C4-2B (cell line): ENCODE measurements at regions not wholly inside any gene's neighbourhood (a gene's known extent, or its start where the extent isn't known, plus 50 kb on each side); places are given as distances from the start of the nearest gene placed in this dataset.

Experiments
- H3K27ac ChIP-seq: fragments of 450-650 bp; 2 replicates; pipeline ENCODE4 v1.5.1; 2017
- CTCF ChIP-seq: fragments of 450-650 bp; conservative IDR thresholded peaks from 2 replicates; pipeline ENCODE4 v1.5.1; 2017; ENCODE audit warnings: mild to moderate bottlenecking
- ZFX ChIP-seq: fragments of 450-650 bp; IDR thresholded peaks from 2 replicates; pipeline ENCODE4 v1.6.1; 2017

DNA sequence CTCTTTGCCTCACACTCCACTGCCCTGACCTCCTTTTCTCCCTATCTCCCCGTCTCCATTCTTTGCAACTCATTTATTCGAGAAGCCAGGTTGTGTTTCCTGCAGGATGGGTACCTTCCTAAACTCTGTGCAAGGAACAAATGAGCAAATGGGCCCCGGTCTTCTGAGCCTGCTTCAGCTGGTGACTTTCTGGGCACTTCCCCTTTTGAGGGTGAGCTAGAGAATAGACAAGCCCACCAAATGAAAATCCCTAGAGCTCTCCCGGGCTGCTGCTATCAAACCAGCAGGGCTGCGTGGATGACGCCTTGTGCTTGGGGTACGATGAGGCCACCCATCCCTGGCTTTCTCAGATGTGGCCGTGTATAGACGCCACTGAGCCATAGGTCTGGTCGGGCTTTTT is 91.0 kb upstream of the FOXA2 start:
- TF ChIP-seq ZFX, result no peak
- TF ChIP-seq CTCF, result no peak
- no peak overlapping the region for H3K27ac ChIP-seq

DNA sequence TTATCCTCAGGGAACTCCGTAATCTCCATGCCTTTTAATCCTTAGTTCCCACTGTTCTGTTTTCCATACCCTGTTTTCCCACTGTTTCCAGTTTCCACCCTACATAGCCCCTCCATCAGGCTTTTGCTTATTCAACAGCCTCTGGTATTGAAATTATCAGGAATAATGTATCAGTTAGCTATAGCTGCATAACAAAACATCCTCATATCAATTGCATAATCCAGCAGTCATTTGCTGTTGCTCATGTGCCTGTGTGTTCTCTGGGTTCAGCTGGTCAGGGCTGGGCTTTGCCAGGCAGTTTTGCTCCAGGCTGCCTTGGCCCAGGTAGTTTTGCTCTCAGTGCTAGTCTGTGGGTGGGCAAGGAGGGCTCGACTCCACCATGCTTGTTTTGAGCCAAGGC is 94.3 kb upstream of the FOXA2 start:
- no peak overlapping the region for H3K27ac ChIP-seq
- TF ChIP-seq ZFX (no peak), CTCF (no peak)

DNA sequence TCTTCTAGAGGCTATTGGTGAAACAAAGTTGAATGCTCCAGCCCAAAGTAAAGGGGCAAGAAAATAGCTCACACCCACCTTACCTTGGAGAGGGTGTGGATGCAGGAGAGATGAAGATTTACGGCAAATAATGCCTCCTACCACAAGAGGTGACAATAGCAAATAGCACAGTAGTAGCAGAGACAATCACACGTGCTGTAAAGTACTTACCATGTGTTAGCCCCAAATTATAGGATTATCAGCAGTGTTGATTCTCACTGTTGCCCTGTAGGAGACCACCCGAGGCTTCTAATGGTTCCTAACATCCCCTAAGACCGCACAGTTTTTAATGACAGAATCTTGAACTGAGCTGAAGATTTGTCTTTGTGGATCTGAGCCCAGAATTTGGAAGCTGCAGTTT is 94.8 kb upstream of the FOXA2 start:
- H3K27ac ChIP-seq, result no peak overlapping the region
- no peak for TF ChIP-seq CTCF
- no peak for TF ChIP-seq ZFX

DNA sequence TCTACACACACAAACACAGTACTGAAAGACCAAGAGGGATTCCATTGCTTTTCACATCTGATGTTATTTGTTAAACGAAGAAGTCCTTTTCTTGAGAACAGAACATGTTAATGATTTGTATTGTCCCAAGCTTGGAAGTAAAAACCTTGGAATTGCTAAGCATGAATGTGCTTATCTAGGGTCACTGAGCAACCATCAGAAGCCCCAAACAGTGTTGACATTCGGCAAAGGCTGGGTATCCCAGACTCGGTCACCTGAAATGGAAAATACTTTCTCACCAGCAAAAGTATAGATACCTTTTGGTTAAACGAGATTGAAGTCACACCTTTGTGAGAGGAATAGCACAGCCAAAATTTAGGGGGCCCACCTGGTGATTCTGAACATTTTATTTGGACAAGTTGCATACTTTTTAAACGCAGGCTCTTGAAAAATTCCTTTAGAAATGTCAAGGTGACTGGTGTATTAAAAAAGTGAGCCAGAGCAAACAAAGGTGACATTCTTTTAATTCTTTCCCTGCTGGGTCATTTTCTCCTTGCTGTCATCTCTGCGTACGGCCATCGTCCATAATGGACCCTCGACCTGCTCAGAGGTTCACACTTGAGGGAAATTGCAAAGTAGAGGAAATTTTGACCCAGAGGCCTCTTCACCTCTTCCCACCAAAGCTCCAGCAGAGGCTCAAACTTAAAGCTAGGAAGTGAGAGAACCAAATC is 95.8 kb upstream of the FOXA2 start:
- H3K27ac ChIP-seq, result no peak overlapping the region
- TF ChIP-seq ZFX (no peak), CTCF (no peak)

GRCh38 chr20:22681591-22682248 is 97.3 kb upstream of the FOXA2 start:
- H3K27ac ChIP-seq, result no peak overlapping the region
- TF ChIP-seq ZFX (no peak), CTCF (no peak)

DNA sequence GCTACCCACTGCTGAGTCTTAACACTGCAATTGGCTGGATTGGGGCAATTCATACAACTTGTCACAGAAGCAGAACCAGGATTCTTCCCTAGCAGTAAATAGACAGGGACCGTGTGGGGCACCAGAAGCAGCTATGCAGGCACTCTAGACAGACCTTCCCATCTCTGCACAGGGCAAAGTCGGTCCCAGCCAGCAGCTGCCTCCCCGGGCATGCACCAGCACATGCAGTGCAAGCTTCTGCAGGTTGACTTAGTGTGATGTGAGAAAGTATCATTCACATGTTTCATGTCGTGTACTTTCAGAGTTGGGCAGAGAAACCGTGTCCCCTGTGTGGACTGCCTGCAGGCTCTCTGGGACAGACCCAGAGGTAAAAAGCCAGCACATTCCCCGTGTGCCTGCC is 98.0 kb upstream of the FOXA2 start:
- TF ChIP-seq ZFX (no peak), CTCF (no peak)
- H3K27ac ChIP-seq, result no peak overlapping the region

- H3K27ac ChIP-seq, result no peak overlapping the region
- TF ChIP-seq ZFX (no peak), CTCF (peak; percentile 80)
Measured at GRCh38 chr20:22684072-22684762, 99.8 kb upstream of the FOXA2 start.
